SK-N-SH (cell line): ENCODE measurements at regions not wholly inside any gene's neighbourhood (a gene's known extent, or its start where the extent isn't known, plus 50 kb on each side); places are given as distances from the start of the nearest gene placed in this dataset.

ENCODE experiments used
- CTCF ChIA-PET: fragments of 300-600, 350-600 bp; formaldehyde crosslinking; extraction: SDS; loops from one replicate; lab custom pipeline; 2021; lab: Yijun Ruan, JAX
- POLR2A ChIA-PET: fragments of 350-600 bp; sonication (Branson Sonifier 250); formaldehyde crosslinking; extraction: SDS; loops from one replicate; lab custom pipeline; 2020; ENCODE audit warnings: antibody characterized with exemption, inconsistent platforms; lab: Yijun Ruan, JAX
- DNase-seq: peaks from one replicate; pipeline ENCODE4 v3.0.0; 2012
- H2AFZ ChIP-seq: fragments of 200-600 bp; sonication (generic); 2 replicates; pipeline ENCODE4 v1.8.1; 2016; ENCODE audit warnings: antibody characterized with exemption, mild to moderate bottlenecking, low read depth
- H3F3A ChIP-seq: fragments of 200-600 bp; sonication (generic); replicated peaks from 2 replicates; pipeline ENCODE3; 2016; ENCODE audit warnings: antibody characterized with exemption, mild to moderate bottlenecking; ENCODE audit not compliant: insufficient read depth
- H3K27ac ChIP-seq, 2 experiments: fragments of 200-500 bp in 1 of 2; fragments of 200-600 bp in 1 of 2; sonication (Bioruptor generic) in 1 of 2; sonication (generic), shearing (Covaris generic) in 1 of 2; 2 replicates each; pipeline versions ENCODE4 v1.5.1 to v1.6.1; 2014 to 2016; ENCODE audit warnings: low read depth in 2 of 2, inconsistent platforms in 1 of 2, low read length in 1 of 2, mild to moderate bottlenecking in 1 of 2, mixed read lengths in 1 of 2
- H3K27me3 ChIP-seq: fragments of 200-600 bp; sonication (generic), shearing (Covaris generic); 2 replicates; pipeline ENCODE4 v1.6.1; 2016; ENCODE audit warnings: mixed run types; ENCODE audit not compliant: insufficient read depth
- H3K36me3 ChIP-seq, 2 experiments: fragments of 200-500 bp in 1 of 2; fragments of 200-600 bp in 1 of 2; sonication (Bioruptor generic) in 1 of 2; sonication (generic) in 1 of 2; replicated peaks in 1 of 2; 2 replicates each; pipeline versions ENCODE3 to v1.5.1; 2014 to 2016; ENCODE audit warnings: low read length in 1 of 2, mild to moderate bottlenecking in 1 of 2; ENCODE audit not compliant: insufficient read depth in 2 of 2, control insufficient read depth in 1 of 2
- H3K4me1 ChIP-seq, 2 experiments: fragments of 200-500 bp in 1 of 2; fragments of 200-600 bp in 1 of 2; sonication (Bioruptor generic) in 1 of 2; sonication (generic), shearing (Covaris generic) in 1 of 2; 2 replicates each; pipeline versions ENCODE4 v1.5.1 to v1.6.1; 2014 to 2016; ENCODE audit warnings: low read depth in 1 of 2, low read length in 1 of 2, mixed run types in 1 of 2; ENCODE audit not compliant: insufficient read depth in 2 of 2, control insufficient read depth in 1 of 2
- H3K4me2 ChIP-seq: fragments of 200-600 bp; sonication (generic), shearing (Covaris generic); 2 replicates; pipeline ENCODE4 v1.6.1; 2017; ENCODE audit warnings: mixed run types
- H3K4me3 ChIP-seq, 2 experiments: fragments of 200-500 bp in 1 of 2; fragments of 200-600 bp in 1 of 2; sonication (Bioruptor generic) in 1 of 2; sonication (generic), shearing (Covaris generic) in 1 of 2; 2 replicates each; pipeline versions ENCODE4 v1.5.1 to v1.8.1; 2014 to 2016; ENCODE audit warnings: low read depth in 2 of 2, inconsistent platforms in 1 of 2, low read length in 1 of 2, mild to moderate bottlenecking in 1 of 2, mixed read lengths in 1 of 2, moderate library complexity in 1 of 2
- H3K79me2 ChIP-seq: fragments of 200-600 bp; sonication (generic); 2 replicates; pipeline ENCODE4 v1.8.1; 2017; ENCODE audit warnings: mild to moderate bottlenecking; ENCODE audit not compliant: insufficient read depth
- H3K9ac ChIP-seq: fragments of 200-600 bp; sonication (generic); 2 replicates; pipeline ENCODE4 v1.6.1; 2017; ENCODE audit warnings: mixed run types
- H3K9me2 ChIP-seq: fragments of 200-600 bp; sonication (generic); 2 replicates; pipeline ENCODE4 v1.6.1; 2017; ENCODE audit warnings: mixed run types
- H3K9me3 ChIP-seq: fragments of 200-600 bp; sonication (generic); 2 replicates; pipeline ENCODE4 v1.6.1; 2017; ENCODE audit warnings: mixed run types, mild to moderate bottlenecking, moderate library complexity
- H4K20me1 ChIP-seq: fragments of 200-600 bp; sonication (generic); 2 replicates; pipeline ENCODE4 v1.6.1; 2017; ENCODE audit warnings: mild to moderate bottlenecking, mixed run types; ENCODE audit not compliant: insufficient read depth
- ELF1 ChIP-seq: IDR thresholded peaks from 2 replicates; pipeline ENCODE4 v1.4.0; 2012
- FOSL2 ChIP-seq: IDR thresholded peaks from 2 replicates; pipeline ENCODE4 v1.4.0; 2012; ENCODE audit warnings: low read depth, mild to moderate bottlenecking, moderate library complexity, borderline replicate concordance
- FOXM1 ChIP-seq: IDR thresholded peaks from 2 replicates; pipeline ENCODE4 v1.4.0; 2012; ENCODE audit warnings: low read depth, mild to moderate bottlenecking
- GABPA ChIP-seq: IDR thresholded peaks from 2 replicates; pipeline ENCODE4 v1.4.0; 2012; ENCODE audit warnings: low read depth, mild to moderate bottlenecking
- GATA2 ChIP-seq: sonication (generic); formaldehyde crosslinking; IDR thresholded peaks from 2 replicates; pipeline ENCODE4 v1.5.0; 2020; ENCODE audit warnings: mild to moderate bottlenecking, missing genetic modification reagents
- JUND ChIP-seq: IDR thresholded peaks from 2 replicates; pipeline ENCODE4 v1.4.0; 2012
- MEF2A ChIP-seq: IDR thresholded peaks from 2 replicates; pipeline ENCODE4 v1.4.0; 2012; ENCODE audit warnings: low read depth, borderline replicate concordance
- NFIC ChIP-seq: IDR thresholded peaks from 2 replicates; pipeline ENCODE4 v1.4.0; 2012; ENCODE audit warnings: borderline replicate concordance
- PBX3 ChIP-seq: IDR thresholded peaks from 2 replicates; pipeline ENCODE4; 2012
- RCOR1 ChIP-seq: fragments of 150-350 bp; IDR thresholded peaks from 2 replicates; pipeline ENCODE4 v1.6.1; 2017; ENCODE audit warnings: antibody characterized with exemption, low read length
- RXRA ChIP-seq: IDR thresholded peaks from 2 replicates; pipeline ENCODE4 v1.4.0; 2012; ENCODE audit warnings: low read depth, mild to moderate bottlenecking, borderline replicate concordance
- SIN3A ChIP-seq: IDR thresholded peaks from 2 replicates; pipeline ENCODE4 v1.6.1; 2012; ENCODE audit warnings: low read depth, mild to moderate bottlenecking, low read length, moderate library complexity, borderline replicate concordance
- TCF12 ChIP-seq: IDR thresholded peaks from 2 replicates; pipeline ENCODE4 v1.4.0; 2012
- TEAD4 ChIP-seq: IDR thresholded peaks from 2 replicates; pipeline ENCODE4 v1.4.0; 2012; ENCODE audit warnings: mild to moderate bottlenecking, borderline replicate concordance; ENCODE audit not compliant: insufficient read depth
- USF2 ChIP-seq: fragments of 150-350 bp; IDR thresholded peaks from 2 replicates; pipeline ENCODE4 v1.6.1; 2017; ENCODE audit warnings: antibody characterized with exemption, low read length, low read depth, borderline replicate concordance
- ZBTB33 ChIP-seq: IDR thresholded peaks from 2 replicates; pipeline ENCODE4 v1.4.0; 2012; ENCODE audit warnings: low read depth, borderline replicate concordance
- WGBS: methylation state at CpG from one replicate; pipeline ENCODE4 v1.1.6; 2017; ENCODE audit warnings: low lambda C conversion rate; 5-methylcytosine and 5-hydroxymethylcytosine counted together

GRCh38 chr16:63037761-63038396 lies 1001.6 kb upstream of the CDH8 start (continued):
- TF ChIP-seq ZBTB33 = no peak
- TF ChIP-seq GATA2 (CRISPR knock-in tag) = no peak
- TF ChIP-seq RCOR1 = no peak
- TF ChIP-seq SIN3A = no peak
- TF ChIP-seq FOXM1 = no peak
- no peak for TF ChIP-seq FOSL2
- no peak for TF ChIP-seq NFIC
- no peak for TF ChIP-seq GABPA

GRCh38 chr16:63018581-63019223 lies 982.5 kb upstream of the CDH8 start:
- Histone ChIP-seq H3K79me2 (no peaks in the 10 kb centered on the region), H3K9me2 (no peaks in the 10 kb centered on the region), H3K9me3 (no peaks in the 10 kb centered on the region), H3K4me1 (no peaks in the 10 kb centered on the region), H3K36me3 (no peaks in the 10 kb centered on the region), H3K27me3 (no peaks in the 10 kb centered on the region), H3K4me2 (no peak overlapping the region), H3K9ac (no peak overlapping the region), H3K27ac (no peak overlapping the region)
- DNase-seq = no peak
- CTCF ChIA-PET = no interaction called here
- POLR2A ChIA-PET = no interaction called here
- WGBS = 46% methylated on average over 7 of the region's 7 CpGs
- no peak for TF ChIP-seq USF2
- TF ChIP-seq PBX3 = no peak
- no peak for TF ChIP-seq ELF1
- TF ChIP-seq JUND = no peak
- TF ChIP-seq, all 33 proteins: peak for 0
- no peak overlapping the region for H3K4me3 ChIP-seq
- H2AFZ ChIP-seq = no peak overlapping the region
- H4K20me1 ChIP-seq = no peaks in the 10 kb centered on the region
- H3F3A ChIP-seq = no peaks in the 10 kb centered on the region

- H3K4me1 ChIP-seq = no peaks in the 10 kb centered on the region; a peak in 1 of 4 replicates
- H3K27ac ChIP-seq = no peak overlapping the region
- H2AFZ ChIP-seq = no peak overlapping the region
- H3K4me3 ChIP-seq = no peak overlapping the region
- no peaks in the 10 kb centered on the region for H3F3A ChIP-seq
- no peak overlapping the region for H3K9ac ChIP-seq
- H3K4me2 ChIP-seq = no peak overlapping the region
- no peaks in the 10 kb centered on the region for H4K20me1 ChIP-seq
- H3K79me2 ChIP-seq = no peaks in the 10 kb centered on the region
- no peaks in the 10 kb centered on the region for H3K27me3 ChIP-seq
- DNase-seq = no peak
- H3K36me3 ChIP-seq = no peaks in the 10 kb centered on the region
- ChIA-PET POLR2A (no interaction called here), CTCF (no interaction called here)
- H3K9me2 ChIP-seq = no peaks in the 10 kb centered on the region
- H3K9me3 ChIP-seq = no peaks in the 10 kb centered on the region
- no peak for TF ChIP-seq USF2
- no peak for TF ChIP-seq PBX3
- TF ChIP-seq NFIC = no peak
- no peak for TF ChIP-seq RXRA
- TF ChIP-seq TCF12 = no peak
- no peak for TF ChIP-seq TEAD4
- TF ChIP-seq GATA2 (CRISPR knock-in tag) = no peak
- no peak for TF ChIP-seq SIN3A
- TF ChIP-seq MEF2A = no peak
Observed at GRCh38 chr16:63008688-63009087, 972.5 kb upstream of the CDH8 start.
